ENCODE measurements at regions not wholly inside any gene's neighbourhood (a gene's known extent, or its start where the extent isn't known, plus 50 kb on each side); places are given as distances from the start of the nearest gene placed in this dataset.

DNA sequence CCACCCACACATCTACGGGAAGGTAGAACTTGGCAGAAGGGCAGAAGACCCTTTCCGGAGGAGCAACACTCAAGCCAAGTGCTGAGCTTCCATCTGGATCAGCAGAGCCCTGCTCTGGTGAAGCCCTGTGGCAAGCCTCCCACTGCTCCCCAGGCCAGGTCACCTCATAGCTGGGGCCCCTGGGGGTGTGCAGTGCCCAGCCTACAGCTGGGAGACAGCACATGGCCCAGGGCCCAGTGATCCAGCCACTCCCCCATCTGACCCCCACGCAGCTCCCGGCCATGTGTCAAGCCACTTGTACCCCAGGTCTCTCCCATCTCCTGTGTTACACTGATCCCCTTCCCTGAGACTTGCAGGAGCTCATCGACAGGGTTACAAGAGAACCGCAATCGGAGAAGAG lies 95.7 kb downstream of the RBFOX3 start:
- Histone ChIP-seq H3K9ac (ENCODE audit: low read depth in 1 of 2, low read length in 2 of 2) (no peak overlapping the region), H3K4me3 (ENCODE audit: low read length in 2 of 2) (no peak overlapping the region), H3K36me3 (ENCODE audit: control insufficient read depth in 2 of 2, insufficient read depth in 2 of 2, low read length in 2 of 2) (no peaks in the 10 kb centered on the region), H3K27me3 (ENCODE audit: control insufficient read depth in 2 of 2, insufficient read depth in 2 of 2, low read length in 2 of 2) (peaks cover 4% of the 10 kb centered on the region in 2 donors), H3K27ac (ENCODE audit: low read depth in 2 of 2, low read length in 2 of 2) (no peak overlapping the region), H3K4me1 (ENCODE audit: control insufficient read depth in 2 of 2, insufficient read depth in 2 of 2, low read length in 2 of 2) (no peaks in the 10 kb centered on the region), H3K9me3 (ENCODE audit: control insufficient read depth in 2 of 2, low read length in 2 of 2) (no peaks in the 10 kb centered on the region)

GRCh38 chr17:79513820-79514535 lies 96.9 kb downstream of the RBFOX3 start:
- H3K27ac ChIP-seq (ENCODE audit: low read depth in 2 of 2, low read length in 2 of 2), result no peak overlapping the region
- H3K9me3 ChIP-seq (ENCODE audit: control insufficient read depth in 2 of 2, low read length in 2 of 2), result no peaks in the 10 kb centered on the region
- peaks cover 0 to 4% of the 10 kb centered on the region in 2 donors for H3K27me3 ChIP-seq (ENCODE audit: control insufficient read depth in 2 of 2, insufficient read depth in 2 of 2, low read length in 2 of 2)
- no peak overlapping the region for H3K4me3 ChIP-seq (ENCODE audit: low read length in 2 of 2)
- no peak overlapping the region for H3K9ac ChIP-seq (ENCODE audit: low read depth in 1 of 2, low read length in 2 of 2)
- no peaks in the 10 kb centered on the region for H3K36me3 ChIP-seq (ENCODE audit: control insufficient read depth in 2 of 2, insufficient read depth in 2 of 2, low read length in 2 of 2)
- no peaks in the 10 kb centered on the region for H3K4me1 ChIP-seq (ENCODE audit: control insufficient read depth in 2 of 2, insufficient read depth in 2 of 2, low read length in 2 of 2)

- Histone ChIP-seq H3K27me3 (ENCODE audit: control insufficient read depth in 2 of 2, insufficient read depth in 2 of 2, low read length in 2 of 2) (peaks cover 0 to 4% of the 10 kb centered on the region in 2 donors), H3K27ac (ENCODE audit: low read depth in 2 of 2, low read length in 2 of 2) (no peak overlapping the region)
Measured at GRCh38 chr17:79513206-79513605, 97.6 kb downstream of the RBFOX3 start.

DNA sequence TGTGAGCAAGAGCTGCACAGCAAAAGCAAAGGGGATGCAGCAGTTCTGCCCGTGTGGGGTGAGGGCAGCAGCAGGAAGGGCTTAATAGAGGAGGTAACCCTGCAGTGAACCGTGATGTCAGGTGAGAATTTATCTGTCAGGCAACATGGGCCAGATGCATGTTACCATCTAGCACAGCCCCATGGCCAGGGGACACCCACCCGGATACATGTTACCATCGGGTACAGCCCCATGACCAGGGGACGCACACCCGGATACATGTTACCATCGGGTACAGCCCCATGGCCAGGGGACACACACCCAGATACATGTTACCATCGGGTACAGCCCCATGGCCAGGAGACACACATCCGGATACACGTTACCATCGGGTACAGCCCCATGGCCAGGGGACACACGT lies 99.4 kb downstream of the RBFOX3 start:
- no peaks in the 10 kb centered on the region for H3K4me1 ChIP-seq (ENCODE audit: control insufficient read depth in 2 of 2, insufficient read depth in 2 of 2, low read length in 2 of 2)
- no peaks in the 10 kb centered on the region for H3K9me3 ChIP-seq (ENCODE audit: control insufficient read depth in 2 of 2, low read length in 2 of 2)
- H3K27me3 ChIP-seq (ENCODE audit: control insufficient read depth in 2 of 2, insufficient read depth in 2 of 2, low read length in 2 of 2), result no peaks in the 10 kb centered on the region

More at GRCh38 chr17:79513206-79513605, 97.6 kb downstream of the RBFOX3 start:
- Histone ChIP-seq H3K9me3 (ENCODE audit: control insufficient read depth in 2 of 2, low read length in 2 of 2) (no peaks in the 10 kb centered on the region), H3K36me3 (ENCODE audit: control insufficient read depth in 2 of 2, insufficient read depth in 2 of 2, low read length in 2 of 2) (no peaks in the 10 kb centered on the region), H3K9ac (ENCODE audit: low read depth in 1 of 2, low read length in 2 of 2) (no peak overlapping the region), H3K4me1 (ENCODE audit: control insufficient read depth in 2 of 2, insufficient read depth in 2 of 2, low read length in 2 of 2) (no peaks in the 10 kb centered on the region), H3K4me3 (ENCODE audit: low read length in 2 of 2) (no peak overlapping the region)

GRCh38 chr17:79510071-79510470 lies 100.8 kb downstream of the RBFOX3 start:
- Histone ChIP-seq H3K4me3 (ENCODE audit: low read length in 2 of 2) (no peak overlapping the region), H3K9ac (ENCODE audit: low read depth in 1 of 2, low read length in 2 of 2) (no peak overlapping the region)

More for the DNA sequence above, 99.4 kb downstream of the RBFOX3 start:
- no peak overlapping the region for H3K9ac ChIP-seq (ENCODE audit: low read depth in 1 of 2, low read length in 2 of 2)
- H3K36me3 ChIP-seq (ENCODE audit: control insufficient read depth in 2 of 2, insufficient read depth in 2 of 2, low read length in 2 of 2), result no peaks in the 10 kb centered on the region
- no peak overlapping the region for H3K4me3 ChIP-seq (ENCODE audit: low read length in 2 of 2)
- H3K27ac ChIP-seq (ENCODE audit: low read depth in 2 of 2, low read length in 2 of 2), result no peak overlapping the region

DNA sequence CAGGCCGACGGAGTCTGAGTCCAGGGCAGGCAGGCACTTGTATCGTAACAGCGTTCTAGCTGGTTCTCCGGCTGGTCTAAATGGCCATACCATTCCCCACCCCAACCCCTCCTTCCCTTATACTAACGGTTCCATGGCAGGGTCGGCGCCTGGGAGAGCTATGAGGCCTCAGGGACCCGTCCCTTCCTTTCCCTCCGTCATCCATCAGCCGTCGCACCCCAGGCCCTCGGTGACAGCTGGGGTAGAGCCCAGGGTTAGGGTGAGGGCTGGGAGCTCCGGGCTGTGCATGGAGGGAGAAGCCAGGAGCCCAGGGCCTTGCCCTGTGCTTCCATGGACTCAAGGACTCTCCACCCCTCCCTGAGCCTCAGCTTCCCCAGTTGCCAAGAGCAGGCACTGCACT lies 101.4 kb downstream of the RBFOX3 start:
- Histone ChIP-seq H3K9ac (ENCODE audit: low read depth in 1 of 2, low read length in 2 of 2) (no peak overlapping the region), H3K4me3 (ENCODE audit: low read length in 2 of 2) (no peak overlapping the region), H3K36me3 (ENCODE audit: control insufficient read depth in 2 of 2, insufficient read depth in 2 of 2, low read length in 2 of 2) (no peaks in the 10 kb centered on the region), H3K9me3 (ENCODE audit: control insufficient read depth in 2 of 2, low read length in 2 of 2) (no peaks in the 10 kb centered on the region), H3K4me1 (ENCODE audit: control insufficient read depth in 2 of 2, insufficient read depth in 2 of 2, low read length in 2 of 2) (no peaks in the 10 kb centered on the region), H3K27ac (ENCODE audit: low read depth in 2 of 2, low read length in 2 of 2) (no peak overlapping the region), H3K27me3 (ENCODE audit: control insufficient read depth in 2 of 2, insufficient read depth in 2 of 2, low read length in 2 of 2) (no peaks in the 10 kb centered on the region)

More at GRCh38 chr17:79510071-79510470, 100.8 kb downstream of the RBFOX3 start:
- Histone ChIP-seq H3K36me3 (ENCODE audit: control insufficient read depth in 2 of 2, insufficient read depth in 2 of 2, low read length in 2 of 2) (no peaks in the 10 kb centered on the region), H3K4me1 (ENCODE audit: control insufficient read depth in 2 of 2, insufficient read depth in 2 of 2, low read length in 2 of 2) (no peaks in the 10 kb centered on the region), H3K27ac (ENCODE audit: low read depth in 2 of 2, low read length in 2 of 2) (no peak overlapping the region), H3K9me3 (ENCODE audit: control insufficient read depth in 2 of 2, low read length in 2 of 2) (no peaks in the 10 kb centered on the region), H3K27me3 (ENCODE audit: control insufficient read depth in 2 of 2, insufficient read depth in 2 of 2, low read length in 2 of 2) (no peaks in the 10 kb centered on the region)

DNA sequence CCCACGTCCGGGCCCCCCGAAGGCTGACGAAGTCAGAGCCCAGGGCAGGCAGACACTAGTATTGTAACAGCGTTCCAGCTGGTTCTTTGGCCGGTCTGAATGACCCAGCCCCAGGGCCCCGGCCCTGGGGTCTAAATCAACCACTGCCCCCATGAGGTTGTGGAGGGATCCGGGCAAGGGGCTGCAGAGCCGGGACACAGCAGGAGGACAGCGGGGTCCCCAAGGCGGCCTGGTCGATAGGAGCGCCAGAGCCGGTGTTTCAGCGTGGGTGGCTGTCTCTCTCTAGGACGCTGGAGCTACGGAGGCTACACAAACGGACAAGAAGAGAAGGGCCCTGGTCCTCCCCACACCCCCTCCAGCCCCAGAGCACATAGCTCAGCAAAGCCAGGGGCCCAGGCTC lies 101.8 kb downstream of the RBFOX3 start:
- H3K4me1 ChIP-seq (ENCODE audit: control insufficient read depth in 2 of 2, insufficient read depth in 2 of 2, low read length in 2 of 2), result no peaks in the 10 kb centered on the region
- H3K4me3 ChIP-seq (ENCODE audit: low read length in 2 of 2), result no peak overlapping the region
- no peaks in the 10 kb centered on the region for H3K36me3 ChIP-seq (ENCODE audit: control insufficient read depth in 2 of 2, insufficient read depth in 2 of 2, low read length in 2 of 2)
- H3K27me3 ChIP-seq (ENCODE audit: control insufficient read depth in 2 of 2, insufficient read depth in 2 of 2, low read length in 2 of 2), result no peaks in the 10 kb centered on the region
- no peaks in the 10 kb centered on the region for H3K9me3 ChIP-seq (ENCODE audit: control insufficient read depth in 2 of 2, low read length in 2 of 2)
- H3K9ac ChIP-seq (ENCODE audit: low read depth in 1 of 2, low read length in 2 of 2), result no peak overlapping the region
- H3K27ac ChIP-seq (ENCODE audit: low read depth in 2 of 2, low read length in 2 of 2), result no peak overlapping the region

GRCh38 chr17:79508291-79508716 lies 102.5 kb downstream of the RBFOX3 start:
- no peak overlapping the region for H3K4me3 ChIP-seq (ENCODE audit: low read length in 2 of 2)
- no peaks in the 10 kb centered on the region for H3K36me3 ChIP-seq (ENCODE audit: control insufficient read depth in 2 of 2, insufficient read depth in 2 of 2, low read length in 2 of 2)
- no peaks in the 10 kb centered on the region for H3K27me3 ChIP-seq (ENCODE audit: control insufficient read depth in 2 of 2, insufficient read depth in 2 of 2, low read length in 2 of 2)
- H3K9me3 ChIP-seq (ENCODE audit: control insufficient read depth in 2 of 2, low read length in 2 of 2), result no peaks in the 10 kb centered on the region
- H3K9ac ChIP-seq (ENCODE audit: low read depth in 1 of 2, low read length in 2 of 2), result no peak overlapping the region
- H3K27ac ChIP-seq (ENCODE audit: low read depth in 2 of 2, low read length in 2 of 2), result no peak overlapping the region
- H3K4me1 ChIP-seq (ENCODE audit: control insufficient read depth in 2 of 2, insufficient read depth in 2 of 2, low read length in 2 of 2), result no peaks in the 10 kb centered on the region

DNA sequence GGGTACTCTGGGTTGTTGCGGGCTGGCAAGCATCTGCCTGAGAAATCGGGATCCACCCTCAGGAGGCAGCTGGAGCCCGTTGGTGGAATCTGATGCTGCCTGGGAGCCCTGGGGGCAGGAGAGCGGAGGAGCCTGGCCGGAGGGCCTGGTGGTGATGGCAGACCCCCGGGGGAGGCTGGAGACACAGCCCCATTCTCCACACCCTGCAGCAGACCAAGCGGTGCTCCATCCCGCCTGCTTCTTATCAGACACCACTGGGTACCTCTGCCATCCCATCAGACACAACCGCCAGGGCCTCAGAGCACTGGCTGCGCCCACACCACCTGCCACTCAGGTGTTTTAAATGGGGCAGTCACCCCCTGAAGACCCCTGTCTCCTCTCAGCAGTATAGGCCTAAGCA lies 103.9 kb downstream of the RBFOX3 start:
- Histone ChIP-seq H3K4me1 (ENCODE audit: control insufficient read depth in 2 of 2, insufficient read depth in 2 of 2, low read length in 2 of 2) (no peaks in the 10 kb centered on the region), H3K9me3 (ENCODE audit: control insufficient read depth in 2 of 2, low read length in 2 of 2) (no peaks in the 10 kb centered on the region), H3K27me3 (ENCODE audit: control insufficient read depth in 2 of 2, insufficient read depth in 2 of 2, low read length in 2 of 2) (no peaks in the 10 kb centered on the region), H3K9ac (ENCODE audit: low read depth in 1 of 2, low read length in 2 of 2) (no peak overlapping the region), H3K36me3 (ENCODE audit: control insufficient read depth in 2 of 2, insufficient read depth in 2 of 2, low read length in 2 of 2) (no peaks in the 10 kb centered on the region), H3K27ac (ENCODE audit: low read depth in 2 of 2, low read length in 2 of 2) (no peak overlapping the region), H3K4me3 (ENCODE audit: low read length in 2 of 2) (no peak overlapping the region)

DNA sequence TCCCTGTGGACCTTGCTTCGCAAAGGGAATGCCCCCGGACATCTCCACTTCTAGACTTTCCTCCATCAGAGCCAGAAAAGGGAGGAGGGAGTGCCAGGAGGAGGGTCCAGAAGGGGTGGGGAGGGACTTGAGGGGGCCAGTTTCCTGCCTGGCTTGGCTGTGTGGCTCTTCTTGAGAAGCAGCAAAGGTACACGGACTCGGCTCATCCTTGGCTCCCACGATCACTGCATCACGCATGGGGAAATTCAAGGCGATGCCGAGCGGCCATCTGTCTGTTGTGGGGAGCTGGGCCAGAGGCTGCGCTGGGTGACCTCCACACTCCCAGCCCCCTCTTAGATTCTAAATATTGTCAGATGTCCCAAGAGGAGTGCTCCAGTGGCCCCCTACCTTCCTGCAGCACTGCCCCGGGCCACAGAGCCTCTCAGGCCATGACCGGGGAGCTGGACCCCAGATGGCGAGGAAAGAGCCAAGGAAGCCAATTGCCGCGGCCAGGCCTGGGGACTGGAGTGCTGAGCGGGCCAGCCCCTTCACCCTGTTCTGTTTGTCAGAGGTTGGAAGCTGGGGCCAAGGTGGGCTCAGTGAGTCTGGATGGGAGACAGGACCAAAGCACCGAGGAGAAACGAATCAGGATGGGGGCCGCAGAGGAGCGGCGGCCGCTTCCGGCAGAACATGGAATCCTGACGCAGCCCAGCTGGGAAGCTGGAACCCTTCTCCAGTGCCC lies 104.5 kb downstream of the RBFOX3 start:
- H3K27ac ChIP-seq (ENCODE audit: low read depth in 2 of 2, low read length in 2 of 2), result no peak overlapping the region
- H3K9me3 ChIP-seq (ENCODE audit: control insufficient read depth in 2 of 2, low read length in 2 of 2), result no peaks in the 10 kb centered on the region
- H3K4me3 ChIP-seq (ENCODE audit: low read length in 2 of 2), result no peak overlapping the region
- H3K27me3 ChIP-seq (ENCODE audit: control insufficient read depth in 2 of 2, insufficient read depth in 2 of 2, low read length in 2 of 2), result no peaks in the 10 kb centered on the region
- H3K9ac ChIP-seq (ENCODE audit: low read depth in 1 of 2, low read length in 2 of 2), result no peak overlapping the region
- H3K36me3 ChIP-seq (ENCODE audit: control insufficient read depth in 2 of 2, insufficient read depth in 2 of 2, low read length in 2 of 2), result no peaks in the 10 kb centered on the region
- no peaks in the 10 kb centered on the region for H3K4me1 ChIP-seq (ENCODE audit: control insufficient read depth in 2 of 2, insufficient read depth in 2 of 2, low read length in 2 of 2)
